ENCODE measurements at regions not wholly inside any gene's neighbourhood (a gene's known extent, or its start where the extent isn't known, plus 50 kb on each side); places are given as distances from the start of the nearest gene placed in this dataset.

DNA sequence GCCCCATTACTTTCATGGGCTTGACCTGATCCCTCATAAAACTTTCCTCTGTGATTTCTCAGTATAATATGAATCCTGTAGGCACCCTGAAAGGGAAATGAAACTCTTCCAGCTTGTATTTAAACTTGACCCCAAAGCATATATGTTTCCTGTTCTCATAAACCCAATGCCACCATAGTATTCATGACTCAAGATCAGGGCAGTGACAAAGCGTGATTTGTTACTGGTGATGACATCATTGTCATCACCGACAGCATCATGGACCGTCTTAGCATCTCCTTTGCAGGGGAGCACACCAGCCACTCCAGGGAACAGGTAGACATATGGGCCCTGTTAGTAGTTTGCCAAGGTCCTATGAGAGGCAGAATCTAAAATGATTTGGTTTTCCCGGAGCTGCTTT lies 741.2 kb downstream of the NR2F2 start:
- TF ChIP-seq EZH2 (IDR thresholded peaks at IDR 0.05; ENCODE audit: low read length, missing control alignments) = no peak
- TF ChIP-seq, protein P1, sequence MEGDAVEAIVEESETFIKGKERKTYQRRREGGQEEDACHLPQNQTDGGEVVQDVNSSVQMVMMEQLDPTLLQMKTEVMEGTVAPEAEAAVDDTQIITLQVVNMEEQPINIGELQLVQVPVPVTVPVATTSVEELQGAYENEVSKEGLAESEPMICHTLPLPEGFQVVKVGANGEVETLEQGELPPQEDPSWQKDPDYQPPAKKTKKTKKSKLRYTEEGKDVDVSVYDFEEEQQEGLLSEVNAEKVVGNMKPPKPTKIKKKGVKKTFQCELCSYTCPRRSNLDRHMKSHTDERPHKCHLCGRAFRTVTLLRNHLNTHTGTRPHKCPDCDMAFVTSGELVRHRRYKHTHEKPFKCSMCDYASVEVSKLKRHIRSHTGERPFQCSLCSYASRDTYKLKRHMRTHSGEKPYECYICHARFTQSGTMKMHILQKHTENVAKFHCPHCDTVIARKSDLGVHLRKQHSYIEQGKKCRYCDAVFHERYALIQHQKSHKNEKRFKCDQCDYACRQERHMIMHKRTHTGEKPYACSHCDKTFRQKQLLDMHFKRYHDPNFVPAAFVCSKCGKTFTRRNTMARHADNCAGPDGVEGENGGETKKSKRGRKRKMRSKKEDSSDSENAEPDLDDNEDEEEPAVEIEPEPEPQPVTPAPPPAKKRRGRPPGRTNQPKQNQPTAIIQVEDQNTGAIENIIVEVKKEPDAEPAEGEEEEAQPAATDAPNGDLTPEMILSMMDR (conservative IDR thresholded peaks at IDR 0.05 in 1 of 2, IDR thresholded peaks at IDR 0.05 in 1 of 2; ENCODE audit: low read depth in 1 of 2, low read length in 2 of 2) = no peak

Measured in fibroblast of lung (primary cell).